GM10248 (cell line): ENCODE measurements at regions not wholly inside any gene's neighbourhood (a gene's known extent, or its start where the extent isn't known, plus 50 kb on each side); places are given as distances from the start of the nearest gene placed in this dataset.
A peak's percentile ranks its signal among the peaks of the same experiment; 100 is the strongest.

Experiments
- CTCF ChIA-PET: fragments of 300-600 bp; sonication (Branson Sonifier 250); formaldehyde crosslinking; extraction: SDS; loops from one replicate; lab custom pipeline; 2021; ENCODE audit warnings: antibody characterized with exemption; lab: Yijun Ruan, JAX
- POLR2A ChIA-PET: fragments of 350-650 bp; sonication (Branson Sonifier 250); formaldehyde crosslinking; extraction: SDS; loops from one replicate; lab custom pipeline; 2020; ENCODE audit warnings: antibody characterized with exemption; lab: Yijun Ruan, JAX
- DNase-seq: peaks from one replicate; pipeline ENCODE4 v3.0.0; 2012; ENCODE audit errors: extremely low spot score
- TF ChIP-seq, protein P1 (sequence below): IDR thresholded peaks from 2 replicates; pipeline ENCODE4 v1.5.1; 2012; ENCODE audit warnings: mild to moderate bottlenecking, low read depth; ENCODE audit errors: extremely low read depth, missing control alignments, control extremely low read depth

DNA sequence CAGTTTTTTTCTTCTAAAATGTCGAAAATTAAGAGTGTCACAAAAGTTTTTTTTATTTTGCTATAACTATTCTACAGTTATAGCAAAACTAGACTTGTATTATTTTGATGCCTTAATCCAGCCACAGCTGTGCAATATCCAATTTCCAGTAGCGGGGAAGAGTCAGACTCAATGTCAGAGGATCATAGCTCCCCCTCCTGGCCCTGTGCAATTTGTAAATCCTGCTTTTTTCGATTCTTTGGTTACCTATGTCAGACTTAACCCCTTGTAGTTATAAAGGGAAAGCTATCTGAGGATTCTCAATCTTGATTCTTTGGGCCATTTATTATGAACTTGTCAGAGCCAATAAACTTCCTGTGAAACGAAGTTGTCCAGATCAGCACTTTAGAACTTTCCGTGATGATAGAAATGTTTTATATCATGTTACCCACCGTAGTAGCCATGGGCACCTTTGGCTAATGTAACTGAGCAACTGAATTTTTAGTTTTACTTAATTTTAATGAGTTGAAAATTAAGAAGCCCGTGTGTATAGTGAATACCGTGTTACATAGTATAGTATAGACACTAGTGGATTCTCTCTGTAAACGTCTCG, 87.7 kb upstream of the PRKCQ start:
- TF ChIP-seq, protein P1, sequence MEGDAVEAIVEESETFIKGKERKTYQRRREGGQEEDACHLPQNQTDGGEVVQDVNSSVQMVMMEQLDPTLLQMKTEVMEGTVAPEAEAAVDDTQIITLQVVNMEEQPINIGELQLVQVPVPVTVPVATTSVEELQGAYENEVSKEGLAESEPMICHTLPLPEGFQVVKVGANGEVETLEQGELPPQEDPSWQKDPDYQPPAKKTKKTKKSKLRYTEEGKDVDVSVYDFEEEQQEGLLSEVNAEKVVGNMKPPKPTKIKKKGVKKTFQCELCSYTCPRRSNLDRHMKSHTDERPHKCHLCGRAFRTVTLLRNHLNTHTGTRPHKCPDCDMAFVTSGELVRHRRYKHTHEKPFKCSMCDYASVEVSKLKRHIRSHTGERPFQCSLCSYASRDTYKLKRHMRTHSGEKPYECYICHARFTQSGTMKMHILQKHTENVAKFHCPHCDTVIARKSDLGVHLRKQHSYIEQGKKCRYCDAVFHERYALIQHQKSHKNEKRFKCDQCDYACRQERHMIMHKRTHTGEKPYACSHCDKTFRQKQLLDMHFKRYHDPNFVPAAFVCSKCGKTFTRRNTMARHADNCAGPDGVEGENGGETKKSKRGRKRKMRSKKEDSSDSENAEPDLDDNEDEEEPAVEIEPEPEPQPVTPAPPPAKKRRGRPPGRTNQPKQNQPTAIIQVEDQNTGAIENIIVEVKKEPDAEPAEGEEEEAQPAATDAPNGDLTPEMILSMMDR, result peak; percentile 41
- CTCF ChIA-PET, result interaction anchor here (1.0 to 4.5 kb wide), 8 partner anchors 12 to 256 kb away, joined by 3 to 32 read pairs (median 4); no protein-coding TSS in a partner anchor
- POLR2A ChIA-PET, result no interaction called here
- no peak for DNase-seq

GRCh38 chr10:6667150-6667549, 87.1 kb upstream of the PRKCQ start:
- POLR2A ChIA-PET, result no interaction called here
- DNase-seq, result no peak
- CTCF ChIA-PET, result interaction anchor here (1.0 to 4.5 kb wide), 8 partner anchors 11 to 255 kb away, joined by 3 to 32 read pairs (median 4); no protein-coding TSS in a partner anchor
- TF ChIP-seq, protein P1, result no peak

GRCh38 chr10:6665847-6666246, 85.8 kb upstream of the PRKCQ start:
- DNase-seq, result no peak
- TF ChIP-seq, protein P1, result no peak
- ChIA-PET POLR2A (no interaction called here), CTCF (interaction anchor here (1.2 kb wide), 1 partner anchor 13 kb away, joined by 3 read pairs; no protein-coding TSS in a partner anchor)

DNA sequence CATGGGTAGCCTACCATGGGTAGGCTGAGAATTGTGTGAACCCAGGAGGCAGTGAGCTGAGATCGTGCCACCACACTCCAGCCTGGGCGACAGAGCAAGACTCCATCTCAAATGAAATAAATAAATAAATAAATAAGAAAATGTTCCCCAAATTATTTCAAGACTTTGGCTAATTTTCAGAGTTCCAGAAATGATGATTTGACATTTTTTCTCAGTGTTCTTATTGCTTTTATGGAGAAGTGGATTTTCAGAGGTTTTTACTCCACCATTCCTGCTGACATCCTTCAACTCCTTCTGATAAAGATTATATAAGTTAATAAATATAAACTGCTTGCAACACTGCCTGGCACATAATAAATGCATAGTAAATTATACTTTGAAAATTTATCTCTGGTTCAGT, 80.4 kb upstream of the PRKCQ start:
- ChIA-PET CTCF (interaction anchor here (1.0 to 1.4 kb wide), 2 partner anchors 10 to 18 kb away, joined by 3 to 4 read pairs; no protein-coding TSS in a partner anchor), POLR2A (no interaction called here)
- TF ChIP-seq, protein P1, result no peak
- no peak for DNase-seq

DNA sequence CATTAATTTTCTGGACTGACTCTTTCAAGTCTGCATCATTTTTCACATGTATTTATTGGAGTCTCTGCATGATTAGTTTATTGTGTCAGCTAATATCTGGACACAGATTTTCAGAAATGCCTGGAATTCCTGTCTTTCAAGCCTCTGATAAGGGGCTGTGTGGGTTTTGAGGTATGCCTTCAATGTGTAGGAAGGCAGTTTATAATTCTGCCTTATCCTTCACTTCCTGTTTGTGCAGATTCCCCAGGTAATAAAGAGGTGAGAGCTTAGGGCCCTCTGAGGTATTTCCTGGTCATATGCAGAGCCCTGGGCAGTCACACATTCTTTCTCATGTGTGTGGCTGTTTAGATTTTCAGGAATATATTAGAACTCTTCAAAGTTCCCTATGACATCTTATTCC, 79.4 kb upstream of the PRKCQ start:
- no peak for DNase-seq
- CTCF ChIA-PET, result interaction anchor here (1.4 kb wide), 1 partner anchor 11 kb away, joined by 4 read pairs; no protein-coding TSS in a partner anchor
- TF ChIP-seq, protein P1, result no peak

GRCh38 chr10:6657669-6658068, 77.6 kb upstream of the PRKCQ start:
- TF ChIP-seq, protein P1, result no peak
- DNase-seq, result no peak
- POLR2A ChIA-PET, result no interaction called here
- CTCF ChIA-PET, result no interaction called here

More for the DNA sequence above, 79.4 kb upstream of the PRKCQ start:
- POLR2A ChIA-PET, result no interaction called here
